ENCODE measurements at regions not wholly inside any gene's neighbourhood (a gene's known extent, or its start where the extent isn't known, plus 50 kb on each side); places are given as distances from the start of the nearest gene placed in this dataset.

DNA sequence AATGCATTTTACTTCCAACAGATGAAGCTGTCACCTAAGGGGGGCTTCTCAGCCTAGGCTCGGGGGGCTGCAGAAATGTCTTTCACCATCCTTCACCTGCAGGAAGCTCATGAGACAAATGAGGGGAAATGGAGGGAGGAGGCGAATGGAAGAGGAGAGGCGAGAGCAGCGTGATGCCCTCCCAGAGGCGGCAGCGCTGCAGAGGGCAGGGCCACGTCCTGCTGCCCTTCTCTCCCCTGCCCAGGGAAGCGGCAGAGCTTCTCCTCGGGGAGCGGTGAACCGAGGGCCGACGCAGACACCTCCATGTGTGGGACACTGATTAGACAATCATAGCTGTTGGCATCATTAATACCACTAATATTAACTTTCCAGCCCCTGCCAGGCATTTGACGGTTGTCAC, 78.3 kb downstream of the SERPINA3 start:
- WGBS = 85% methylated on average over 14 of the region's 14 CpGs
- Histone ChIP-seq H3K4me3 (ENCODE audit: low read depth in 1 of 3, low read length in 3 of 3) (no peak overlapping the region), H3K36me3 (ENCODE audit: control insufficient read depth in 4 of 4, insufficient read depth in 3 of 4, low read depth in 1 of 4, low read length in 3 of 4) (no peaks in the 10 kb centered on the region), H3K27me3 (ENCODE audit: control insufficient read depth in 4 of 4, insufficient read depth in 4 of 4, low read length in 3 of 4) (no peaks in the 10 kb centered on the region), H3K4me1 (ENCODE audit: control insufficient read depth in 4 of 4, insufficient read depth in 4 of 4, low read length in 3 of 4) (peaks cover 0 to 7% (median 5%) of the 10 kb centered on the region in 4 donors), H3K27ac (ENCODE audit: low read depth in 1 of 2, low read length in 2 of 2) (no peak overlapping the region), H3K9me3 (ENCODE audit: control insufficient read depth in 4 of 4, low read length in 3 of 4) (no peaks in the 10 kb centered on the region), H3K9ac (ENCODE audit: low read depth in 1 of 2, low read length in 2 of 2) (no peak overlapping the region)
- no peak for DNase-seq (ENCODE audit: low spot score)
- no peak for TF ChIP-seq RAD21 (IDR thresholded peaks at IDR 0.05)

DNA sequence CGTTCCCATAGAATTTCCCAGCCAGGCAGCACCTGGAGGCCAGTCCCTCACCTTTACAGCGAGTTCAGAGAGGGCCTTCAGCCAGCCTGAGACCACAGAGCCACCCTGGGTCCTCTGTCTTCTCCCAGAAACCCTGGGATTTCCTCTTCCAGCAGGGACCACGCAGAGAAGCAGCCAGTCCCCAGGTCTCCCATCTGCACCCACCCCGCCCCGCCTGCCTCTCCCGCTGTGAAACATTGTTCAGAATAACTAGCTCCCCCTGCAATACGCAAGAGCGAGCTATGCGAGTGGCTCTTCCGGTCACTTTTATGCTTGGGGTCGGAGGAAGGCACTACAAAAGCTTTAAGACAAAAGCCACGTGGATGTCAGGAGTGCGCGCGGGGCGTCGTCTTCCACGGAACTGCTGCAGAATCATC, 77.8 kb downstream of the SERPINA3 start:
- Histone ChIP-seq H3K36me3 (ENCODE audit: control insufficient read depth in 4 of 4, insufficient read depth in 3 of 4, low read depth in 1 of 4, low read length in 3 of 4) (no peaks in the 10 kb centered on the region), H3K4me3 (ENCODE audit: low read depth in 1 of 3, low read length in 3 of 3) (no peak overlapping the region), H3K9ac (ENCODE audit: low read depth in 1 of 2, low read length in 2 of 2) (no peak overlapping the region), H3K27me3 (ENCODE audit: control insufficient read depth in 4 of 4, insufficient read depth in 4 of 4, low read length in 3 of 4) (no peaks in the 10 kb centered on the region), H3K27ac (ENCODE audit: low read depth in 1 of 2, low read length in 2 of 2) (no peak overlapping the region), H3K4me1 (ENCODE audit: control insufficient read depth in 4 of 4, insufficient read depth in 4 of 4, low read length in 3 of 4) (peaks cover 0 to 7% (median 5%) of the 10 kb centered on the region in 4 donors), H3K9me3 (ENCODE audit: control insufficient read depth in 4 of 4, low read length in 3 of 4) (no peaks in the 10 kb centered on the region)
- no peak for DNase-seq (ENCODE audit: low spot score)
- no peak for TF ChIP-seq JUND (IDR thresholded peaks at IDR 0.05)
- TF ChIP-seq FOXA1 (IDR thresholded peaks at IDR 0.05) = no peak
- no peak for TF ChIP-seq TAF1 (conservative IDR thresholded peaks at IDR 0.05)
- no peak for TF ChIP-seq HNF4G (IDR thresholded peaks at IDR 0.05)
- no peak for TF ChIP-seq GABPA (IDR thresholded peaks at IDR 0.05 in 1 of 2, conservative IDR thresholded peaks at IDR 0.05 in 1 of 2)
- no peak for TF ChIP-seq RXRA (IDR thresholded peaks at IDR 0.05)
- WGBS = 78% methylated on average over 18 of the region's 18 CpGs

GRCh38 chr14:94689218-94689984, 77.2 kb downstream of the SERPINA3 start:
- Histone ChIP-seq H3K27ac (ENCODE audit: low read depth in 1 of 2, low read length in 2 of 2) (no peak overlapping the region), H3K4me3 (ENCODE audit: low read depth in 1 of 3, low read length in 3 of 3) (no peak overlapping the region), H3K4me1 (ENCODE audit: control insufficient read depth in 4 of 4, insufficient read depth in 4 of 4, low read length in 3 of 4) (peaks cover 0 to 7% (median 5%) of the 10 kb centered on the region in 4 donors), H3K27me3 (ENCODE audit: control insufficient read depth in 4 of 4, insufficient read depth in 4 of 4, low read length in 3 of 4) (no peaks in the 10 kb centered on the region), H3K9ac (ENCODE audit: low read depth in 1 of 2, low read length in 2 of 2) (no peak overlapping the region), H3K36me3 (ENCODE audit: control insufficient read depth in 4 of 4, insufficient read depth in 3 of 4, low read depth in 1 of 4, low read length in 3 of 4) (no peaks in the 10 kb centered on the region), H3K9me3 (ENCODE audit: control insufficient read depth in 4 of 4, low read length in 3 of 4) (no peaks in the 10 kb centered on the region)
- WGBS = 18% methylated on average over 35 of the region's 35 CpGs
- peak; percentile 81 for DNase-seq (ENCODE audit: low spot score)
- TF ChIP-seq ATF3 (IDR thresholded peaks at IDR 0.05) (no peak), REST (IDR thresholded peaks at IDR 0.05) (no peak), NR2F2 (IDR thresholded peaks at IDR 0.05) (no peak), SP1 (IDR thresholded peaks at IDR 0.05) (no peak), HNF4A (conservative IDR thresholded peaks at IDR 0.05) (no peak), EGR1 (IDR thresholded peaks at IDR 0.05; ENCODE audit: low read depth in 2 of 2) (no peak), YY1 (IDR thresholded peaks at IDR 0.05) (no peak), JUND (IDR thresholded peaks at IDR 0.05) (no peak), RAD21 (IDR thresholded peaks at IDR 0.05) (peak; percentile 85 to 92), HNF4G (IDR thresholded peaks at IDR 0.05) (no peak)
- TF ChIP-seq, protein P1, sequence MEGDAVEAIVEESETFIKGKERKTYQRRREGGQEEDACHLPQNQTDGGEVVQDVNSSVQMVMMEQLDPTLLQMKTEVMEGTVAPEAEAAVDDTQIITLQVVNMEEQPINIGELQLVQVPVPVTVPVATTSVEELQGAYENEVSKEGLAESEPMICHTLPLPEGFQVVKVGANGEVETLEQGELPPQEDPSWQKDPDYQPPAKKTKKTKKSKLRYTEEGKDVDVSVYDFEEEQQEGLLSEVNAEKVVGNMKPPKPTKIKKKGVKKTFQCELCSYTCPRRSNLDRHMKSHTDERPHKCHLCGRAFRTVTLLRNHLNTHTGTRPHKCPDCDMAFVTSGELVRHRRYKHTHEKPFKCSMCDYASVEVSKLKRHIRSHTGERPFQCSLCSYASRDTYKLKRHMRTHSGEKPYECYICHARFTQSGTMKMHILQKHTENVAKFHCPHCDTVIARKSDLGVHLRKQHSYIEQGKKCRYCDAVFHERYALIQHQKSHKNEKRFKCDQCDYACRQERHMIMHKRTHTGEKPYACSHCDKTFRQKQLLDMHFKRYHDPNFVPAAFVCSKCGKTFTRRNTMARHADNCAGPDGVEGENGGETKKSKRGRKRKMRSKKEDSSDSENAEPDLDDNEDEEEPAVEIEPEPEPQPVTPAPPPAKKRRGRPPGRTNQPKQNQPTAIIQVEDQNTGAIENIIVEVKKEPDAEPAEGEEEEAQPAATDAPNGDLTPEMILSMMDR (IDR thresholded peaks at IDR 0.05; ENCODE audit: low read depth, low read length, missing input control) = peak; percentile 83
